HG03432 (cell line): ENCODE measurements at regions not wholly inside any gene's neighbourhood (a gene's known extent, or its start where the extent isn't known, plus 50 kb on each side); places are given as distances from the start of the nearest gene placed in this dataset.
"Not testable (repeated sequence)": the region's sequence is repeated elsewhere in the genome, so short reads cannot be mapped to it uniquely, and the experiment has no call there.

Source experiments
- ATAC-seq: cut with Tn5 transposase; IDR thresholded peaks from one replicate; pipeline ENCODE4 v1.9.1; 2021; ENCODE audit warnings: mild to moderate bottlenecking, moderate library complexity; ENCODE audit not compliant: unreplicated experiment

DNA sequence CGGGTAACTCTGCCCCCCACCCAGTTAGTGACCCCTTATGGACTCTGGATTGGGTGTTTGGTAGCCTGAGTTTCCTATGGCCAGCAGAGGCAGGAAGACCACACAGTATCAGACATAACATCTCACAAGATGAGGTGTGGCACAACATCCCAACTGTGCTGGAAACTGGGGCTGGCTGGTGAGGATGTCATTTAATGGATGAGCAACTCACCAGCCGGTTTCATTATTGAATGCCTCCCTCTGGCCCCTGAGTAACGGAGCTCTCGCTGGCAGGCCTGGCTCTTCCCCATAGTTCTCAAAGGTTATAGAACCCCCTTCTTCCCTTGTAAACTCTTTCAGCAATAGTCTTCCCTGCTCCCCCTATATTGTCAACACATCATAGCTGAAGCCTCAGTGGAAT lies 195.0 kb downstream of the BCL11A start:
- ATAC-seq: no peak

DNA sequence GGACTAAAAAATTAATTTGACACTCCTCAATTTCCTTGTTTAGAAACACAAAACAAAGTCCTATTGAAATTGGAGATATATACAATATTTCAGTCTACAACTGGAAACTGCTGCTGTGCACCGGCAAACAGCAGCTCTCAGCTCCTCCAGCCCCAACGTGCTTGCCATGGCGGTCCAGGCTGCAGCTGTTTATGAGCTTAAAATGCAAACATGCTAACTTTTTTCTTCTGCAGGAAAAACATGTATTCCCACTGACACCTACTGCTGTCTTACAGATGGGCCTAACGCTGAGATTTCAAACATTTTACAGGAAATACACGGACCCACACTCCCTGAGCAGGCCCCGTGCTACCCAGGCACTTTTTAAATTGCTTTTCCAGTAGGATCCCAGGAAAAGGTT lies 195.5 kb downstream of the BCL11A start:
- no peak for ATAC-seq

DNA sequence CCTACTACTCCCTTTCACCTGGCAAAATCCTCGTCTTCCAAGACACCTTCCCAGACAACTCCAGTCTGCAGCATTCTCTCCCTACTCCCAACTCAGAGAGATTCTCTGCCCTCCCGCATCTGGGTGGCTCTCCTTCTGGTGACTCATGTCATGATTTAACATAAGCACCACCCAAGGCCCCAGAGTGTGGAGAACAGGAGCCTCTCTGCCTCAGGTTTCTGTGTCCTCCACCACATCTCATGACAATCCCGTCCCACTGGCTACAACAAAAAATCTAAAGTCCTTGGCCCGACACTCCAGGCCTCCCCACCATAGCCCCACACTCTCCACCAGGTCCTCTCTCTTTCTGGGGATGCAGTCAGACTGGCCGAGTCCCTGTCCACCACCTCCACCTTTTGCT lies 197.1 kb downstream of the BCL11A start:
- no peak for ATAC-seq

DNA sequence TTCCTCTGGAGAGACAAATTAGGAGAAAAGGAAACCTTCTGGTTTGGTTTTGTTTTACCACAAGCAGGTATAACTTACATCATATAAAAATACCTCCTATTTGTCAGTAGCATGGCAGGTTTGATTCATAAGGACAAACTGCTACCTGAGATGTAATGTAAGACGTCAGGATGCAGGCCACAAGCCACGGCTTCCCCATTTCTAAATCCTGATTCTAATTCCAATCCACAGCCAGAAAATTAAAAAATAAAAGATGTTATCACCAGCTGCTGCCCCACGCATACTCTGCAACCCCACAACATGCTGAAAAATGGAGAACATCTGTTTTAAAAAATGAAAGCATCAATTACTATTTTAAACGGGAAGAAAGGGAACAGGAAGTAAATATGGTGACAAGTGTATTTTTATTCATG lies 197.6 kb downstream of the BCL11A start:
- ATAC-seq: no peak

DNA sequence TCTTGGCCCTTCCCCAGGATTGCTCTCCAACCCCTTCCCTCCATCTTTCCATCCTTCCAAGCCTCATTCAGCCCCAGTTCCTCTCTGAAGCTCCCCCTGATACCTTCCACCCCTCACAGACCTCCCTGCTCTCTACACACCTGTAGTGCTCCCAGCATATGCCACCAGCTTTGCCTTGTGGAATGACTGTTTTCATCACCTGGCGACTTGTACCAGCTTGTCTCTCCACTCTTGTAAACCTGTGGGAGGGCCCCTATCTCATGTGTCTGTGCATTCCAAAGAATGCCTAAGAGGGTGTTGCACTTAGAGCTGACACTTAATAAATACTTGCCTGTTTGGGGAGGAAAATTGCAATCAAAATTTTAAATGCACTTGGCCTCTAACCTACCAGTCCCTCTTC lies 198.7 kb downstream of the BCL11A start:
- ATAC-seq: no peak

DNA sequence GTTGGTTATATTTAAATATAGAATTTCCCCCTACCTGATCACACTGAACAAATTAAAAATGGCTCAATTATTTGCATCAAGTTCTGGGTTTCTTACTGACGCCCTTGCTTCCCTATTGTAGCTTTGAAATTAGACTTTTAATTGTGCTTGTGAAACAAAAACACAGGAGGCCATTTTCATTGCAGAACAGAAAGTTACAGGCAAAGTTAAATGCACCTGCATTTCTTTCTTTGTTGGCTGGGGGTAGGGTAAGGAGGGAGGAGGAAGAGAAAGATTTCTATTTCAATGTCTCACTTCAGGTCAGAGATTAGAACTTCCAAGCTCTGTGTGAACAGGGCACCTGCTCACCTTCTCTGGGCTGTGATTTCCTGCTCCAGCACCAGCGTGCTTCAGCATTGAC lies 199.6 kb downstream of the BCL11A start:
- ATAC-seq: peak; percentile 41

DNA sequence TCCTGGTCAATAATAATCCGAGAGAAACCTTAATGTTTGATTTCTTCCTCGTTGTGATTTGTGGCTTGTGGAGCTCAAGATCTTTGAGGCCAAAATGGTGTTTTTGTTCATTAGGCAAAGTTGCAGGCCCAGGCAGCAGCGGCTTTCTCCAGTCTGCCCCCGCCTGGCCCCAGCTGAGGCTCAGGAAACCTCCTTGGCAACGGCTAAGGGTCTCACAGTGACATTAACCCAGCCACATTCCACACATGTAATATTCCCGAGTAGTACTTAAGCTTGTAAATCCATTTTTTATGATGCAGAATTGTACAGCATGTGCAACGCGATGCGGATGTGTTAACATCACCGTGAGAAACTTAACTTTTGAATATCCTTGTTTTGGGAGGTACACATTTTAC lies 200.1 kb downstream of the BCL11A start:
- ATAC-seq: peak; percentile 19

DNA sequence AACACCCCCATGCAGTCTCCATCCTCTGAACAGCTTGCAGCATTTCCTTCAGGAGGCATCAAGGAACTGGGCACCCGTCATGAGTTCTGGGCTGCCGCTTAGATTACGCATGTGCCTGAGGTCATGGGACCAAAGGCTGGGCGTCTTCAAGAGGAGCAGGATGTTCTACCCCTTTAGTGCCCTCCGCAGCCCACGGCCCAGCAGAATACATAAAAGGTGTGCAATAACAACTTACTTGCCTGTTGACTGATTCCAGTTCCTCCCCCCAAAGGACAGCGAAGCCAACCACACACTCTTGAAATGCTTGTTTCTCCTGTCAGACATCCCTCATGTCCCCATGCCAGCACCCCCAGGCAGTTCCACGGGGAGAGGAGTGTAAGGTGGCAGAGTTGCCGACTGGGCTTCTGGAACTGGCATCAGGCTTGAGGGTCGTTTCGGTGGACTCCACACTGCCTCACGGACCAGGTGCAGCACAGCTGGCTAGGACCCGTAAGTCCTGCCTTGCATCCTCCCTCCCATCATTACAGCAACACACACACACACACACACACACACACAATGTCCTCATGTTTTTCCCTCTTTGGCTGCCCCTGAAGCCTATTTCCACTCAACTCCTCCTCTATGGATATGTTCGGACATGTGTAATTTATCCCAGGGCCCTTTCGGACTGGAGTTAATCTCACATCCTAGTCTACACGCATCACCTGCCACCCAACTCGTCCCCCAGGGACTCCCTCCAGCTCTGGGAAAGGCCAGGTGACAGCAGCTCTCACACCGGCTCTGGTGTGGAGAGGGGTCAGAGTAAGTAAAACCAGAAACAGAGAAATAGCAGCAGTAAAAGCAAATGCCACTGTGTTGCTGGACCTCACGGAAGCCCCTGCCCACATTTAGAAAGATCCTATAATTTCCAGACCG lies 200.7 kb downstream of the BCL11A start:
- ATAC-seq: peak; percentile 24

DNA sequence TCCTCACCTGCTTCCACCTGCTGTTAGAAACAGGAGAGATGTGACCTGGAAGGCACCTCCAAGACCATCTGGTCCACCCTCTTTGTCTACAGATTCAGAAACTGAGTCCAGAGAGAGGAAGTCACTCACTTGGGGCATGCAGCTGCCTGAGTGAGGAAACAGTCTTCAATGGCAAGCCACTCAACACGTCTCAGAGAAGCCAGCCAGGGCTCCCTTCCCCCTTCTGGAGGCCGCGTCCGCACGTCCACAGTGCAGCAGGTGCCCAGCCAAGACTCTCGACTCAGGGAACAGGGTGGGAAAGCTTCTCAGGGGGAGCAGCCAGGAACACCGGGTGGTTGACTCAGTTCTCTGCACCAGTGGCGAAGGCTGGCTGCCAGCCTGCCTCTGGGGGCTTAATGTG lies 201.7 kb downstream of the BCL11A start:
- peak; percentile 19 for ATAC-seq

DNA sequence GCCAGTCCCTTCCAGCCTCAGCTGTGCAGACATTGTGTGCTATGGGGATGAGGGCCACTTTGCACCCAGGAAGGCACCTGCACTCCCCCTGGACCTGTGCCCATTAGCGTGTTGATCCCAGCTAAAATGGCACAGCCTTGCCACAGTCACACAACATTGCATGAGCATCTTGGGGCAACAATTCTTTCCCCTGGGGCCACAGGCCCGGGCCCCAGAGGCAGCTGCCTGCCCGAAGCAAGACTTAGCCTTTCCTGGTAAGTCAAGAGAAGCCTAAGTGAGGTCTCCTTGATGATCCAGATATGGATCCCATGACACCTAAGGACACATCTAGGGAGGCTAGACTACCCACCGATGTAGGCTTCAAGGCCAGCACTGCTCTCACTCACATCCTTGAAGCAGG lies 202.1 kb downstream of the BCL11A start:
- ATAC-seq: peak; percentile 1

DNA sequence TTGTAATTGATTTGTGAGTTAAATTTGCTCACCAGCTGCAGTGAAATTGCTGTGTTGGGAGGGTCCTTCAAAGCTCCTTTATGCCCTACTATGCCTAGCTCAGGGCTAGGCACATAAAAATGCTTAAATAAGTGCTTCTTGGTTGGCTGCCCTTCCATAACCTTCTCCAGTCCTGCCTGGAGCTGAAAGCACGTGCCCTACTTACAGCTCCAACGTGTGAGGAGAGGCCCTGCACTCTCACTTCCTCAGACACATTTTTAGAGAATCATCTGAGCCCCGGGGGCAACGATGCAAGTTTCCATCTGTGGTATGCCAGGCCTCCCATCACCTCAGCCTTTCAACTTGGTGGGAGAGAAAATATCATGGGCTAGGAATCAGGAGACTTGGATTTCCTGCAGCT lies 202.7 kb downstream of the BCL11A start:
- ATAC-seq: no peak

DNA sequence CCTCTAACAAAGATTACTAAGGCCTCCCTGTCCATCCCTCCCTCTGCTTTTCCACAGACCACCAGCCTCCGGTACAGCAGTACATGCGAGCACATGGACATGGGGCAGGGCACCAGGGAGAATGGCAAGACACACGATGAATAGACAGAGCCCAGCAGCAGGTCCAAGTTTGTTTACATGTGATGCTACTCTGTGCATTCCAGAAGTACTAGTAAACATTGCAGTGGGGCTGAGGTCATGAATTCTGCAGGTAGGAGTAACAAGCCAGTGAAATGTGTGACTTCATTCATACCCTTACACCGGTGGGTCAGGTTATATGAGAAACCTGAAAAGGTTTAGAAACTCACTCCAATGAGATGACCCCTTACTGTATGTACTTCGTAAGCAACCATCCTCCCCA lies 205.7 kb downstream of the BCL11A start:
- ATAC-seq: no peak

DNA sequence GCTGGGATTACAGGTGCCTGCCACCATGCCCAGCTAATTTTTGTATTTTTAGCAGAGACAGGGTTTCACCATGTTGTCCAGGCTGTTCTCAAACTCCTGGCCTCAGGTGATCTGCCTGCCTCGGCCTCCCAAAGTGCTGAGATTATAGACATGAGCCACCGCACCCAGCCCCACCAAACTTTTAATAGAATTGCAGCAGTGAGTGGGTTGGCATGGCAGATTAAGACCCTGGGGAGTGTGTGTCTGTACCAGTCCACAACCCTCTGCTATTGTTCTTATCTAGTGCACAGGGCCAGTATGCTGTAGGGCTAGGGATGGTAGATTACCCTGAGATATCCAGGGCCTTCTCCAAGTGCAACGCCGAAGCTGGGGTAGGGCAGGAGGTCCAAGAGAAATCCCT lies 211.0 kb downstream of the BCL11A start:
- not testable (repeated sequence) for ATAC-seq

DNA sequence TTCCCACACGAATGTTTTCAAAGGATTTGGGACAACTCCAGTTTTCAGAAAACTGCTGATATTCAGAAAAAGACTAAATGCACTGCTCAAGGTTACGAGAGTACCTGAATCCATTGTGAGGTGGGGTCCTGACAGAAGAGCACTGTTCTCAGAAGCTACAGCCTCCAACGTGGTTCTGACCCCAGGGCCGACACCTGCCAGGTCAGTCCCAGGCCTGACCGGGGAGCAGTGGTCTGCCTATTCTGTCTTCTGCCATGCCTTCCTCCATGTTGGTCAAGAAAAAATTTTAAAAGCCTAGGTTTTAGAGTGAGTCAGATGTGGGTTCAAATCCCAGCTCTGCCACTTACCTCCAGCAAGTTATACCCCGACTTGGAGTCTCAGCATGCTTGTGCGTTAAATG lies 212.3 kb downstream of the BCL11A start:
- no peak for ATAC-seq

DNA sequence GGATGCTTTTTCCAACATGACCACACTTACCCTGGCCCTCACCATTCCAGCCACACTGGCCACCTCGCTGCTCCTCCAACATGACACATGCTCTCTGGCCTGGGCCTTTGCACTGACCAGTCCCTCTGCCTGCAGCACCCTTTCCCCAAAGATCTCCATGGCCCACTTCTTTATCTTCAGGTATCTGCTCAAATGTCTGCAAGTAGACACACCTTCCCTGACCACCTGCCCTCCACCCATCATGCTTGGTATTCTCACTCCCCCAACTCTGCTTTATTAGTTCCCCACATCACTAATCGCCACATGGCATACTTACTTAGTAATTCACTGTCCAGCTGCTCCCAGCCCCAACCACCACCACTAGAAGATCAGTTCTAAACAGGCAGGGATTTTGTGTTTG lies 214.2 kb downstream of the BCL11A start:
- ATAC-seq: no peak

DNA sequence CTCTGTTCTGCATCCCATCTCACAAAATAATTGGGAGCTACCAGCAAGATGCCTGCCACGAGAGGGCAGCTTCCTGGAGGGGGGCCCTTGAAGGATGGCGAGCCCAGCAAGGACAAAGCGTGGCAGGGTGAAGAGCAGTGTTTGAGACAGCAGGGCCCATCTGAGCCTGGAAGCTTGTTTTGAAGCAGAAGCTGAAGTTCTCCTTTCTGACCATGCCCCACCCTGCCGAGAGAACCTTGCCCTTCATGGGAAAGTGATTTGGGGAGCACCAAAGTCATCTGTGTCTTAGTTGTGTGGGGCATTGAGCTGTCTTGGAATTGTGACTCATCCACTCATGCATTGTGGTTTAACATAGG lies 216.3 kb downstream of the BCL11A start:
- peak; percentile 48 for ATAC-seq

DNA sequence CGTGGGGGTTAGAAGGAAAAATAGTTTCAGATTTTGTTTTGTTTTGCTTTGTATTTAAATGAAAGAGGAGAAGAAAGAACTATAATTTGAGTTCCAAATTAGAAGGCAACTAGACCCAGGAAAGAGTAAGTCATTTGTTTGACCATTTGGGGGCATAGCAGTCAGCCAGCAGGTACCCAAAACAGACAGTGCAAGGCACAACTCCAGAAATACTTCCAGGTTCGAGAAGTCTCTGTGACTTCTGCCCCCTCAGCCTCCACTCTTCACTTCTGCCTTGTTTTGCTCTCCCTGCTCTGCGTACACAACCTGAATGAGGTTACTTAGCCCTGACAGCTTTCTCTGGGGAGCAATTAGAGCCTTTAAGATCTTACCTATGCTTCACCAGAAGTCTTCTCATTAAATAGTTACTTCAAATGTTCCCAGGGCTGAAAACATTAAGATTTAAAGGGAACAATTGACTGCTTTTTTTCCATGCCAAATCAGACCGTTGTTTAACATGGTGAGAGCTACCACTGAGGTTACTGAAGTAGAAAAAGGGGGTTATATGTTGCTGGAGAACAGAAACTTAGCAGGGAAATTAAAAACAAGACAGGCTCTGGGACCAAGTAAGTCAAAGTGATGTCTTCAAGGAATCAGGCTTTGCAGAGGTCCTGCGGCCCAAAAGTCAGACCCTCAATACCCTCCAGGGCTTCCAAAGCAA lies 216.9 kb downstream of the BCL11A start:
- ATAC-seq: peak; percentile 64

DNA sequence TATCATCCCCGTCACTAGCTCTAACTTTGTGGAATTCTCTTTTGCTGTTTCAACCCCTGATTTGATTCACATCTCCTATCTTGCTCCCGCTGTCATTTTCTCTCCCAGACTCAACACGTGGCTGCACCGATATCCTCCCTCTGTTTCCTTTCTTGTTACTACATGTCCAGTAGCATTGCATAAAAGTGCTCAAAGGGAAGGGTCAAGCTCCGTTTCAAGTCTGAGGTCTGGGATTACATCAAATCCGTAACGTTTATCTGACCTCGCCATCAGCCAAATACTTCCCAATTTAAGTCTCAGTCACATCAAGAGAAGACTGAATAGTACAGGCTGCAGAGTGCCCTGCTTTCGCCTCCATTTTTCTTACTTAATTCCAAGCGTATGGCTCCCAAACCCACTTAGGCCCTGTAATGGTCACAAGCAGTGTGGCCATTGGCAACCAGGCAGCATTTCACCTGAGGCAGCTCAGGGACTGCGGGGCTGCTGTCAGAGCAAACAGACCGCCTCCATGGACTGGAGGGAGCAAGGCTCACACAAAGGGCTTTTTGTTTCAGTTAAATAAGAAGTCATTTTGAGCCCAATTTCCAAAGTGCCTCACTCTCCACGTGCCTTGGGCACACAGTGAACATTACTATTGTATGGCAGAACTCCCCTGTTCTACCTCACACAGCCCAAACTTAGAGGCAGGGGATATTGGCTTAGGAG lies 217.8 kb downstream of the BCL11A start:
- ATAC-seq: no peak

DNA sequence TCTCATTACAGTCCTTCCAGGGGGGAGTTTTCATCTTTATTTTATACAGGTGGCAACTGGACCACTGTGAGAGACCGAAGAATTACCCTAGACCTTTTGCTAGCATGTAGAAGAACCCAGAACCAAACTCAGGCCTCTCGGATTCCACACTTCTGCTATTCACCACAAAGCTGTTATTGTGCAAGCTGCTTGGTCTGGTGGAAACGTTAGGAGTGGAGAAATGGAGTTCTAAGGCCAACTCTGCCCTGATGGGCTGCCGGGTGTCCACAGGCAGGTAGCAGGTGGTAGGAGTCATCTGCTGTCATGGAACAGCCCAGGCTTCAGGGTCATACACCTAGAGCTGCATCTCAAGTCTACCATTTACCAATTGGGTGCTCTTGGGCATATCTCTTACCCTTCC lies 218.8 kb downstream of the BCL11A start:
- ATAC-seq: no peak

DNA sequence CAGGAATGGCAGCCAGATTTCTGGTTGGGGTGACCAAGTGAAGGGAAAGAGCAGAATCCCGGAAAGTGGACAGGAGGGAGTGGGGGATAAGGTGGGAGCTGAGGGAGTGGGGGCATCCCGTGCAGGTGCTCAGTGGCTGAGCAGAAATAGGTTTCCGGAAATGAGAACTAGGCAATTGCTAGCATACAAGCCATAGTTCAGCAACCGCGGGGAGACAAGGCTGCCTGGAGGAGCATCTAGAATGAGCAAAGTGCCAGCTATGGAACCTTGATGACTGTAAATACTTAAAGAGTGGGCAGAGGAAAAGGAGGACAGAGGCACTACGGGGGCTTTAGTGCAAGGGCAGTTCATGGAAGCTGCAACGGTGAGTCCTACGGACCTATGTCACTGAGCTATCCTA lies 220.2 kb downstream of the BCL11A start:
- no peak for ATAC-seq

DNA sequence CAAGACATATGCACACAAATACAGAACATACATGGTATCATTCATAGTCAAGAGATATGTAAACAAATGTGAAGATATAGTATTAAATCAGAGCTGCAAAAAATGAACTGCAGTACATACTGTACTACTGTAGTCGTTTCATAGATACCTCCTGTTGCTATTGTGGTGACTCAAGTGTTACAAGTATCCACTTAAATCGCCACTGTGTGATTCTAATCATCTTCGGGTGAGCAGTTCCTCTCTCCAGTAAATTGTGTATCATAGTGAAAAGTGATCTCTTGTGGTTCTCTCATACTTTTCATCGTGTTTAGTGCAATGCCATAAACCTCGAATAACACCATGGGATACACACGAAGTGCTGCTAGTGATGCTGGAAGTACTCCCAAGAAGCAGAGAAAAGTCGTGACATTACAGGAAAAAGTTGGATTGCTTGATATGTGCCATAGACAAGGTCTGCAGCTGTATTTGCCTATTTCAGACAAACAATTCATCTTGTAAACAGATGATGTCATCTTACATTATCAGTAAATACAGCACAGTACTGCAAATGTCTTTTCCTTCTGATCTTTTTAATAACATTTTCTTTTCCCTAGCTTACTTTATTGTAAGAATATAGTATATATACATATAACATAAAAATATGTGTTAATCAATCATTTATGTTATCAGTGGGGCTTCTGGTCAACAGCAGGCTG lies 222.2 kb downstream of the BCL11A start:
- ATAC-seq: no peak
